HG03139 (cell line): ENCODE measurements at regions not wholly inside any gene's neighbourhood (a gene's known extent, or its start where the extent isn't known, plus 50 kb on each side); places are given as distances from the start of the nearest gene placed in this dataset.
"Not testable (repeated sequence)": the region's sequence is repeated elsewhere in the genome, so short reads cannot be mapped to it uniquely, and the experiment has no call there.

Source experiments
- ATAC-seq: cut with Tn5 transposase; IDR thresholded peaks from one replicate; pipeline ENCODE4 v1.9.1; 2021; ENCODE audit not compliant: unreplicated experiment

DNA sequence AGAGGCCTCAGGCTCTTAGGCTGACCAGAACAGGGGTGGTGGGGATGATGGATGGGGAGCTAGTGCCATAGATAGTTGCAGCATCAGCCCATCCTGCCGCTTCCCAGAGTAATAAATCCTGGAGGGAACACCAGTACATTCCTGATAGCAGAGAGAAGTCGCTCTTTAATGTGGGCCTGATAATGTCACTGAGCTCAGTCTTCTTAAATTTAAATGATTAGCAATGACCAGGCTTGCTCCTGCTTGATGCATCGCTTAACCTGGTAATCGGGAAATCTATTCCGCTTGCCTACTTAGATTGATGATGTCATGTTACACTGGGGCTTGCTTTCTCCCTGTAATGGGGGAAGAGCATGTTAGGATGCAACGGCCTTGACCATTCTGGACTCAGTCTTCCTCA, 218.6 kb upstream of the PLXNA2 start:
- no peak for ATAC-seq

DNA sequence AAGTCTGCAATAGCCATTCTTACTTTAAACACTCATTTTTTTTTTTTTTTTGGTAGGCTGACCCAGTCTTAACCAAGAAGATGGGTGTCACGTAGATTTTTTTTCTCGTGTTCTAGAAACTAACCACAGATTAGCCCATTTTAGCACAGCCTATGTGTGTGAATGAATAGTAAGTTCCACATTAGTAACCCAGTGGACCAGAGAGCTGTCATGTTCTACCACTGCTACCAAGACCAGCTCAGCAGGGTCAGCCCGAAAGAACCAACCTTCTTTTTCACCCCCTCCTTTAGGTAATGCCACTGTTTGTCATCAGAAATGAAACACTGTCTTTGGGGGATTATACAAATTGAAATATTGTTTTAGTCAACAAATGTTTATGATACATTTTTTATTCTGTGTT, 221.1 kb upstream of the PLXNA2 start:
- ATAC-seq, result no peak

DNA sequence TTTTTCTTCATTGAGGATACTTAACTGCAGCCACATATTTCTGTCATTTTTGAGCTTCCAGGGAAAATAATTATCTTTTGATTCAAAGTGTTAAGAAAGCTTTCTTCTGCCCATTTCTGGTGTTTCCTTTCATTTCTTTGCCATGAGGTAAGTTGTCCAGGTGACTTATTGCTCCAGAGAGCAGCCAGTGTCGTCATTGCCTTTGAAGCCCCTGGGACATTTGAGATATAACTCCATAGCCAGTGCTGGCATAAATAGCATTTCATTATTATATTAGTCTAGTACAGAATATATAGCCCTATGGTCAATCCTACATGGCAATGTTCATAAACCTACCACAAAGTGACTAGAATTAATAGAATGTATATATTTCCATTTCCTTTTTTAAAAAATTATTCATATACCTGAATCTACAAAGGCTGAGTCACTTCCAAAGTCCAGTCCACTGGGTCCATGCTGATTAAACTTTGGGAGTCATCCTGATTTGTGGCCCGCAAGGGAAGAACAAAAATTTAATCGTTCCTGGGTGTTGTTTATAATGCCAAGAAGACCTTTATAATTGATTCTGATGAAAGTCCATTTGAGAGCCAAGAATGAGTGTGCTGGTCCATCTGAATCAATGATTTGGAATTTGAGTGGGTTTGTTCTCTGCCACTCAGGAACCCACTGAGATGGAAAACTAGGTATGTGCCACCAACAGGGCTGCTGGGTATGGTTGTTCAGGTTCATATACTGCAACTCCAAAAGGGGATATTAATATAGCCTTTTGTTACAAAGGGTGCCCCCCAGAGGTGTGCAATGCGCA, 221.8 kb upstream of the PLXNA2 start:
- no peak for ATAC-seq

DNA sequence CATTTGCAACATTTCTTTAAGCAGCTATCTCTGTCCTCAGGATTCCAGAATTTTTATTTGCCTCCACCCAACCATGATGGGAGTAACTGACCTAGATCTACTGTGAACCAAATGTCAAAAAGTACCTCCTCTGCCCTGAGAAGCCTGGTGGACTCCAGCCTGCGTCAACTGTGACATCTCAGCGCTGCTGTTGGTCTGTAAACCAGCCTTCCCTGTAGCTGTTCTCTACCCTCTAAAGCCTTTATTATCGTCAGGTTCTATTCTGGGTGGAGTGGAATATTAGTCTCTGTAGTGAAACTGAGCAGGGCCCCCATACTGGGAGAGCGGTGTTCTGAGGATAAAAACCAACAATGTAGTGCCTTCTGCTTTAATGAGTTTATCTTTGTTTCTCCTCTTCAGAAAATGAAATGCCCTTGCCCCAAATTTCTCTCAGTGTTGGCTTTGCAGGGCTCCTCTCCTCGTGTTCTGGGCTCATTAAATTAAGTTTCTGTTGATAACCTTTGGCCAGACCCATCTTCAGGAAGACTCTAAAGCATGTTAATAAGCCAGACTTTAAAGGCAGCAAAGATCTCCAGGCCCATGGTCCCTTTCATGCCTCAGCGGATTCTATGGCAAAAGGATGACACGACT, 223.1 kb upstream of the PLXNA2 start:
- ATAC-seq, result no peak

DNA sequence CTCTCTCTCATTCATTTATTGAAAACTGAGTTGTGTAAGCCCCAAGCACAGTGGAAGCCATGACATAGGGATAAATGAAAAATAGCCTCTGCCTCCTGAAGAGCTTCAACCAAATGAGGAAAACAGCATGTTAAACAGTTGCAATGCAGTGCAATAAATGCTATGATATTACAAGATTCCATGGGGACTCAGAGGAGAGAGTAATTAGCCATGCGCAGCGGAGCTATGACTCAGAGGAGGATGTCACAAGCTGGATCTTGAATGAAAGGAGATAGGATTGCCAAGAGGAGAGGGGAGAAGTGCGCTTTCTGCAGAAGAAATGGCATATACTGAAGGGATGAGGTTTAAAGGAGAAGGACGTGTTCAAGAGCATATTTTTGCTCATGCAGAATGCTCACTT, 231.3 kb upstream of the PLXNA2 start:
- no peak for ATAC-seq

DNA sequence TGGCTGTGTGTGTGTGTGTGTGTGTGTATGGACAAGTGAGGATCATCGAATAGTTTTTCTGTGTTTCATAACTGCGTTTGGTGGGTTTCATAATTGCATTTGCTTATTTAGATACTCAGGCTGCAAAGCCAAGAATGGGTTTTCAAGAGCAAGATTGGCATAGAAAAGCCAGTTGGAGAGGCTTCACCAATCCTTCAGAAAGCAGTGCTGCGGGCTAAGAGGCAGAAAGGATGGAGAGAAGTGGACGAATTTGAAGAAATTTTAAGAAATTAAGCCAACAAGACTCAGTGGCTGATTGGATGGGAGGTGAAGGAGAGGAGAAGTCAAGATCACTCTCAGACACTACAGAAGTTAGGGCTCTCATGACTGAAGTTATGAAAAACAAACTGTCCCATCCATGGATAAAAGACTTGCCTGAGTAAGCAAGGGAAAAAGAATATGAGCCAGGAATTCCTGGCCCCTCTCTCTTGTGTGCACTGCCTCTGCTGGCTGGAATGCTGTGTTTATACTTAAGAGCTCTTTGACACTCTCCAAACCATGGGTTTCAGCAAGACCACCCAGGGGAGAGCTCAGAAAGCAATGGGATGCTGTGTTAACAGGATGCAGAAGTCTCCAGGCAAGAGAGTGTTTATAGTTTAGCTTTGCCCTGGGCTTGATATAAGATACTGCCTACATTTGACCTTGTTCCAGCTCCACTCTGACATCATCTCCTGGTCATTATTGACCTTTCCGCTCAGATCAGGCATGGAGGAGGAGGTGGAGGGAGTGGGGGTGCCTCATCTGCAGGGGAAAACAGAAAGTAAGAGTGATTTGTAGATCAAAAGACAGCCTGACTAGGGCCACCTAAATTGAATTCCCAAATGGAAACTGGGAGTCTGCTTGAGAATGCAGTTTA, 232.0 kb upstream of the PLXNA2 start:
- no peak for ATAC-seq

DNA sequence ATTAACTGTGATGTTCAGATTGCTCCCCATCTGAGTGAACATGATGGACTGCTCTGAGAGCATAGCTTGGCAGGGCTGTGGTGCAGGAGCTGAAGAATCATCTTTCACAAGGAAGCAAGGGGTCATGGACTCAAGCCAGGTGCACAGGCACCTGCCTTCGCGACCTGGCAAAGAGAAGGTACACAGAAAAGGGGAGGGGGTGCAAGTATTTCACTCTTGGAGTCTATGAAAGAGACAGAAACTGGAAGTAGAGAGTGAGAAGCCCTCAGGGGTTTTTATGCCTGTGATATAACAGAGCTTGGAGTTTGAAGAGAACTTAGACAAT, 232.6 kb upstream of the PLXNA2 start:
- ATAC-seq, result no peak

DNA sequence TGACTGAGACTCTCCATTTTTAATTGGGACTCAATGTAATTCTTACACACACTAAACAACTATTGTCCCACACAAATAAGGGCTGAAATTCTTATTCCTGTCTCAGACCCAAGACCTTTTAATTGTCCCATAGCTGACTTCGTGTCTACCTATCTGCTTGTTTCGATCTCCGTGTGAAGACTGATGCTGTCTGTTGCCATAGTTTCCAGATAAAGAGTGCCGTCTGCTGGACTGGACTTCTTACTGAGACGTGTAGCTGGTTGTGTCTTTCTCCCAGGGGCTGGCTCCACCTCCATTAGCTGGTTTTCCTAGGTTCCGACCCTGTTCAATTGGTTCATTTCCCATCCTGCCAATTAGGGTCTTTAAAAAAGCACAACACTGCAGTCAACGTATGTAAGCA, 235.3 kb upstream of the PLXNA2 start:
- ATAC-seq, result no peak

DNA sequence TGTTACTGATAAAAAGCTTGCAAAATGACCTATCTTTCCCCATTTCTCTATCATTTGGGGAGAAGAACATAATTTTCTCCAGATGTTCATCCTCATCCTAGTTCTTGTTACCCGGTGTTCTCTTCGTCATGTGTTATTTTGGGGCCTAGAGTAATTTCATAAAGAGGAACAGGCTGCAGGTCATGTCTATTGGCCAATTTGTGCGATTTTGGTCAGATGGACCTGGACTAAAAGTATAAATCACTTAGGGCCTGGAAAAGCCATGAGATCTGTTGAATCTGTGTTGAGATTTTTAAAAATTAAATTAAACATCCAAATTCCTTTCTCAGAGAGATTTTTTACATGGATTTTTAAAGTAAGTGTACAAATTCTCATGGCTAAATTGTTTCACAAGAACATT, 241.3 kb upstream of the PLXNA2 start:
- ATAC-seq, result no peak

DNA sequence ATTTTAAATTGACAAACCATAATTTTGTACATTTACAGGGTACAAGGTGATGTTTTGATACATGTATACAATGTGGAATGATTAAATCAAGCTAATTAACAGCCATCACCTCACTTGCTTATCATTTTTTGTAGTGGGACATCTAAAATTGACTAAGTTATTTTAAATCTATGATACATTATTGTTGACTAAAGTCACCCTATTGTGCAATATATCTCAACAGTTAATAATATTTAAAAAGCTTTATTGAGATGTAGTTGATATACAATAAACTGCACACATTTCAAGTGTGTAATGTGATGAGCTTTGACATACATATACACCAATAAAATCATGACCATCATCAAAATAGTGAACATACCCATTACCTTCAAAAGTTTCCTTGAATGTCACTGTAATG, 242.5 kb upstream of the PLXNA2 start:
- no peak for ATAC-seq

DNA sequence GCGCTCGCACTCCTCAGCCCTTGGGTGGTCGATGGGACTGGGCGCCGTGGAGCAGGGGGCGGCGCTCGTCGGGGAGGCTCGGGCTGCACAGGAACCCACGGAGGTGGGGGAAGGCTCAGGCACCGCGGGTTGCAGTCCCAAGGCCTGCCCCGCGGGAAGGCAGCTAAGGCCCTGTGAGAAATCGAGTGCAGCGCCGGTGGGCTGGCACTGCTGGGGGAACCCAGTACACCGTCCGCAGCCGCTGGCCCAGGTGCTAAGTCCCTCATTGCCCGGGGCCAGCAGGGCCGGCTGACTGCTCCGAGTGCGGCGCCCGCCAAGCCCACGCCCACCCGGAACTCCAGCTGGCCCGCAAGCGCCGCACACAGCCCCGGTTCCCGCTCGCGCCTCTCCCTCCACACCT, 244.2 kb upstream of the PLXNA2 start:
- not testable (repeated sequence) for ATAC-seq

DNA sequence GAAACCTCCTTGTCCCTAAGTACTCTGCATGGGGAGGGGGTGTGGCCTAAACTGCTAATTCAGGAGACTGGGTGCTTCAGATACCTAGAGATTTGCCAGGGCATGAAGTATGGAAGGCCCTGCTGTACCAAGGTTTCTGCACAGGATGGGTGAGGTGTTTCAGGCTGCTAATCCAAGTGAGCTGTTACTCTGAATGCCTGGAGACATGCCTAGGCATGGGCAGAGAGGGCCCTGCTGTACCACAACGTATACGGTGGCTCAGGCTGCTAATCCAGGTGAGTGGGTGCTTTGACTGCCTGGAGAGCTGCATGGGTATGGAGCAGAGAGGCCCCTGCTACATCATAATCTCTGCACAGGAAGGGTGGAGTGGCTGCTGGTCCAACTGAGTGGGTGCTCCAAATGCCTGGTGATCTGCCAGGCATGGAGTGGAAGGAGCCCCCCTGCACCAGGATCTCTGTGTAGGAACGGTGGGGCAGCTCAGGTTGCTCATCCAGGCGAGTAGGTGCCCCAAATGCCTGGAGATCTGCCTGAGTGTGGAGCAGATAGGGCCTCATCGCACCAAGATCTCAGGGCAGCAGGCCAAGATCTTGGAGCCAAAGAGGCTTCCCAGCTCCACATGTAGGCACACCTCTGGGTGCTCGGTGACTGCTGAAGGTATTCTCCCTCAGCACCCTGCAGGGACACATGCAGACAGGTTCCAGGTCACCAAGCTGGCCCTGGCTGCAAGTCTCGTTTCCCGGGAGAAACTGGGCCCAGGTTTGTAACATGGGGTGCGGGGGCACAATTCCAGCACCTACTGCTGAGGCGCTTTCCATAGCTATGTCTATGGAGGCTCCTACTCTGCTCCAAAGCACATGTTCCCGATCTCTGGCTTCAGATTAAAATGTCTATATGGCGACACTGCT, 252.5 kb upstream of the PLXNA2 start:
- no peak for ATAC-seq

DNA sequence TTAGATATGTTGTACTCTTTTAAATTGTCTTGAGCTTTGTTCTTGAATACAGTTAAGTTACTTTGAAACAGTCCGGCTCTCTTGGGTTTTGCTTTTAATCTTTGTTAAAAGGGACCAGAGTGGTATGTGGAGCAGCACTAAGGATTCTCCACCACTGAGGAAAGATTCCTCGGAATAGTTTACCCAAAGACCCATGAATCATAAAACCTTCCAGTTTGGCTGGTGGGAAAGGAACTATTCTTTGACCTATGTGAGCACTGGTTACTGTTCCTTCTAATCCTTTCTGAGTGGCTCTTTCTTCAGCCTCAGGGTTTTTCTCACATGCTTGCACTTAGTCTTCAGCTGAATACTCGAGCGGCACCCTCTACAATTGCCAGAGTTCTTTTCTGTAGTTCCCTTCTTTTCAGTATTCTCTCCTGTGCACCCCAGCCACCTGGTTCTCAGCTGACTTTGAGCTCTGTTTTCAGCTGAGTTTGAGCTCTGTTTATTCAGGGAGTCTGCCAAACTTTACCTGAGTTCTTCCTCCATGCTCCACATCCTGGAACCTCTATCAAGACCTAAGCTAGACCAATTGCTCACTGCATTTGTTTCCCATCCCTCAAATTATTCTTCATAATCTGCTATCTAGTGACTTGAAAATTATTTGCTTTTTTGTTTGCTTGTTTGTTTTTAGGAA, 253.8 kb upstream of the PLXNA2 start:
- ATAC-seq, result no peak

DNA sequence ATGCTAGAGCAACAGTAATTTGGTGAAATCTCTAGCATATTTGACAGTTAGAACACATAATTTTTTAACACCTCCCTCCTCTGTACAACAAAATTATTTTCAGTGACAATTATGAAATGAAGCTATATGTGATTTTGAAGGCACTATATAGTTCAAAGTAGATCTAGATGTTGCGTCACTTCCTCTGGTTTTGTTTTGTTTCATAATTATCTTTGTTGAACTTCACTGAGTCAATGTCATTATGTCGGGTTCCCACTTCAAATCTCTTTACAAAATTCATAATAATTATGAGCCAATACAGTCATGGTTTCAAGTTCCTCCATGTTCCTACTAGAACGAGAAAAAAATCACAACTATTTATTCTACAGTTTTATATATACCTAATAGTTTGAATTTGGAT, 254.8 kb upstream of the PLXNA2 start:
- ATAC-seq, result no peak

DNA sequence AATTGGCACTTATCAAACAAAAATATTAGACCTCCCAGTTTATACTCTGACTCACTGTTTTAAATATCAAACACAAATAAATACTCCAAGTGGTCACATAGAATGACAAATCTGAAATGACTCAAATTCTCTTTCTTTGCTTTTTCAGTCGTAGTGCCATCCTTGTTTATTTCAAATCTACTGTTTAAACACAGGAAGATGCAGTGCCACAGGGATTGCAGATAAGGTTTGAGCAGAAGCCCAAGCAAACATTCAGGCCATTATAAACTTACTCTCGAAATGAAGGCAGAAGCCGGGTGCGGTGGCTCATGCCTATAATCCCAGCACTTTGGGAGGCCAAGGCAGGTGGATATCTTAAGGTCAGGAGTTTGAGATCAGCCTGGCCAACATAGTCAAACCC, 255.4 kb upstream of the PLXNA2 start:
- no peak for ATAC-seq

DNA sequence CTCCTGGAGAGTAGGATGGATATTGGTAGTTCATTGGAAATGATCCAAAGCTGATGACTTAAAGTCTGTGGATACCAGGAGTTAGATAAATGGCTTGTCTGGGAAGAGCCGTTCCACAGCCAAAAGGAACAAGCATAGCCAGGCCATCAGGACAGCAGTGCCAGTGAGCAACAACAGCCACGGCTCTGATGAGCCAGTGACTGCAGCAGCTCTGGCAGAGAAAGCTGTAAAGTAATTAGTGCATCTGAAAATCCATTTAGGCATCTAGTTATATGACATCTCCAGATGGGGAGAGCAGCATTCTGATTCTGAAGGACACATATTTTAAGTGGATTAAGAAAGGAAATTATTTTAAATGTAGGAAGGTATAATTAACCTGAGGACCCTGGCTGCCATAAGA, 256.2 kb upstream of the PLXNA2 start:
- no peak for ATAC-seq

DNA sequence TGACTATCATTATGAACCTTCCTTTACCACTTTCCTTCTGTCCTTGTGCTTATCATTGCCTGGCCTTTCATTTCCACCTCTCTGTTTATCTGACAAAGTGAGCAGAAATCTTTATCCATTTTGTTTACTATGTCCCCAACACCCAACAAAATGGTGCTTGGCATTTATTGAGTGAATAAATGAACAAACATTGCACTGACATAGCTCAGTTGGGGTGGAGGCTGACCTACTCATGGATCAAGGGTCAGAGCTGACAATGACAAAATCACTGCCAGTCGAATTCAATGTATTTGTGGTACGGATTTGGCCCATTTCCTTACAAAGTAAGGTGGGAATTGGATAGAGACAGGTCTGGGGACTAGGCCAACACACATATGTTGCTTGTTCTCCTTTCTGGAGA, 257.4 kb upstream of the PLXNA2 start:
- no peak for ATAC-seq

DNA sequence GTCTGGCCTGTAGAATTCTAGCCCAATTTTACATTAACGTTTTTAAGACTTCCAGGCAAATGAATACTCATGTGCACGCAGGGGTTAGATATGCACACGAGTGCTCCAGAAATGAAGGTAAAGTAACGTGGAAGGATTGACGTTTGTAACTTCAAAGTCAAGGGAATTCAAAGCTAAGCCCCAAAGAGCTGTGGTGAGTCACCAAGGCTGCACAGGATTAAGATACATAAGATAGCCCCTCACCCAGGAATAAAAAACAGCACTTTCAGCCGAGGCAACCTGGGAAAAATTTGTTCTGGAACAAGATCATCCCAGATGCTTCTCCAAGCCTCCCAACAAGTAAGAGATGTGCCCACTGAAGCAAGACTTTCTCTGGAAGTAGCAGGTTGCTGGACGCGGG, 259.6 kb upstream of the PLXNA2 start:
- no peak for ATAC-seq

DNA sequence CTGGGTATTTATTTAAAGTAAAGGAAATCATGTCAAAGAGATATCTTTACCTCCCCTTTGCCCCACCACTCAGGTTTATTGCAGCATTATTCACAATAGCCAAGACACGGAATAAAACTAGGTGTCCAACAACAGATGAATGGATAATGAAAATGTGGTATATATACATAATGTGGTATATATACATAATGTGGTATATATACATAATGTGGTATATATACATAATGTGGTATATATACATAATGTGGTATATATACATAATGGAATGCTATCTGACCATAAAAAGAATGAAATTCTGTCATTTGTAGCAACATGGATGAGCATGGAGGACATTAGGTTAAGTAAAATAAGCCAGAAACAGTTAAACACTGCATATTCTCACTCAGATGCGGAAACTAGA, 262.6 kb upstream of the PLXNA2 start:
- no peak for ATAC-seq

DNA sequence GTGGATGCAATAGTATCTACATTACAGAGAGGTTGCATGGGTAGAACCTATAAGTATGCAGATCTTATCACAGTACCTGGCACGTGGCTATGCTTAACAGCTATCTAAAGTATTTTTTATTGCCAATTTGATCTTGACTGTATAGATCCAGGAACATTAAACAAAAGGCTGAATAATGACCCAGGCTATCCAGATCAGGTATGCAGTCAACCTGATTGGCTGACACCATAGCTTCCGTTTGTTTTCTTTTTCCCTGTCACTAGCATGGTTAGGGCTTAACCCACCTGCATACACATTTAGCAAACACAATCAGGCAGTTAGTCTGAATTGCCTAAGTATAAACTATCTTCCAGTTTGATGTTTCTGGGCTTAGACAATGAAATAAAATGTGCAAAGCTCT, 264.9 kb upstream of the PLXNA2 start:
- no peak for ATAC-seq
